HG03045 (cell line): ENCODE measurements at regions not wholly inside any gene's neighbourhood (a gene's known extent, or its start where the extent isn't known, plus 50 kb on each side); places are given as distances from the start of the nearest gene placed in this dataset.

ENCODE experiments used
- ATAC-seq: cut with Tn5 transposase; IDR thresholded peaks from one replicate; pipeline ENCODE4 v1.9.1; 2021; ENCODE audit warnings: mild to moderate bottlenecking, moderate library complexity; ENCODE audit not compliant: unreplicated experiment

DNA sequence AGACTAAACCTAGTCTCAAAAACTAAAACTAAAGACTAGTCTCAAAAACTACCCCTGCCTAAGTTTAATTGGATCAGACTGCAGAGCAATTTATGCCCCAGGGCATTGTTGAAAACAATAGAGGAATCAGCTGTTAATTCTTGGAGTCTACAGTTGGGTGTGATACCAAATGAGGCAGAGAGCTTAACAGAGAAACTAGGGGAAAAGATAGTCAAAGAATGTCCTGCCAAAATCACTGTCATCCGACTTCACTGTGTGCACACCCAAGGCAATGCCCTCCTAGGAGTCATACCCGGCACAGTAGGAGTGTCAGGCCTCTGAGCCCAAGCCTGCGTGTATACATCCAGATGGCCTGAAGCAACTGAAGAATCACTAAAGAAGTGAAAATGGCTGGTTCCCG is 90.5 kb upstream of the TOMM7 start:
- ATAC-seq = no peak

DNA sequence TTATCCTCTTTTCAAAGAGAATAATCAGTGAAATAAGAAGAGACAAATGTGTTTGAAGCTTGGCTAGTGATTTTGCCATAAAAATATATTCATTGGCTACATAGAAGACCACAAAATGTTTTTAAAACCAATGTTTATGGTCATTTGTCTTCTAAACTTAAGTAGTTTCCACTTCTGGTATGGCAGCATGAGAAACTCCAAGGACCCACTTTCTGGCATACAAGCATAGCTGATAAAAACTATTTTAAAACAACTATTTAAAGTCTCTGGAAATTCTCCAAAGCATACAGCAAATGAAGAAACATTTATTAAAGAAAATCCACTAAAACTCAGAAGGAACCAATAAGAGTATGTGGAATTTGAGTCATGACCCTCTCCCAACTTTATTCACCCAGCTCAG is 89.2 kb upstream of the TOMM7 start:
- ATAC-seq = no peak

DNA sequence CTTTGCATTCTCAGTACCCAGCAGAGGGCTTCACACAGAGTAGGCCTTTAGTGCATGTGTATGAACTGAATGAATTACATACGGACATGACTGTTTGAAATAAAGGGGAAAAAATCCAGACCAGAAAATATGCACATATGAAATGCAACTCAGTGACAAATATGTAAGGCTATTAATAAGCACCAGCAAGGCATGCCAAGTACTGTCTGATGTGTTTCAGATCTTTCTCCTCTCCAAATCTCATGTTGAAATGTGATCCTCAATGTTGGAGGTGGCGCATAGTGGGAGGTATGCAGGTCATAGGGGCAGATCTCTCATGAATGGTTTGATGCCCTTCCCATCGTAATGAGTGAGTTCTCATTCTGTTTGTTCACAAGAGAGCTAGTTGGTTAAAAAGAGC is 87.3 kb upstream of the TOMM7 start:
- ATAC-seq = no peak

DNA sequence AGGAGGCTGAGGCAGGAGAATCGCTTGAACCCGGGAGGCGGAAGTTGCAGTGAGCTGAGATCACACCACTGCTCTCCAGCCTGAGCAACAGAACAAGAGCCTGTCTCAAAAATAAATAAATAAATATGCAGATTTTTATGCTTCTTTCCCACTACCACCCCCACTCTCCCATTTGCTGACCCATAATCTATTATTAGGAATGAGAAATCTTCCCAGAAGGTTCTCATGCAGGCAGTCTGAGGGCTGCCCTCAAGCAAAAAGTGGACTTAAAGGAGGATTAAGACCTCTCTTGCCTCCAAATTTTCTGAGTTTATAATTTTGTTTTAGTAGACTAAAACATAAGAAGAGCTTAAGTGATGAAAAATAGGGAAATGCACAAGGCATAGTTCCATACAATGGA is 85.2 kb upstream of the TOMM7 start:
- ATAC-seq = no peak

DNA sequence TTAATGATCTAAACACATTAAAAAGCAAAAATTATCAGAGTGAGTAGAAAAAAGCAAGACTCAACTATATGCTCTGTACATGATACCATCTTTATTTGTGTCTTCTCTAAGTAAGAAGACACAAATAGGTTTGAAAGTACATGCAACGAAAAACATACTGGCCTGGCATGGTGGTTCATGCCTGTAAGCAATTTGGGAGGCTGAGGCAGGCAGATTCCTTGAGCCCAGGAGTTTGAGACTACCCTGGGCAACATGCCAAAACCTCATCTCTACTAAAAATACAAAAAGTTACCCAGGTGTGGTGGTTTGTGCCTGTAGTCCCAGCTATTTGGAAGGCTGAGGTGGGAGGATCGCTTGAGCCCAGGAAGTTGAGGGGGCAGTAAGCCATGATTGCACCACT is 78.1 kb upstream of the TOMM7 start:
- no peak for ATAC-seq

DNA sequence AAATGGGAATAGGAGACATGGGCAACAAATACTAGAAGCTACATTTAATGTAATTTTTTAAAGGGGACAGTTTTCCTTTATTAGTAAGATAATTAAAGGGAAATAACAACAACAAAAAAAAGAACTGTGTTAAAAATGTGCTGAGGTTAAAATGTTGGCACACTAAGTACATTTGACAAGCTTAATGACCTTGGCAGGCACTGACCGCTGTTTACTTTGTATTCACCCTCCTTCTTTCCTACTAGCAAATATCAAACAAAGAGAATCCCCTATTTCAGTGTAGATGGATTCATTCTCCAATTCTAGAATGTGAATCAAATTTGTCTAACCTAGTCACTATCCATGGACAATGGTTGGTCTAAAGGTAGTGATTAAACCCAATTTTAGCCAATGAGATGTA is 77.5 kb upstream of the TOMM7 start:
- no peak for ATAC-seq

DNA sequence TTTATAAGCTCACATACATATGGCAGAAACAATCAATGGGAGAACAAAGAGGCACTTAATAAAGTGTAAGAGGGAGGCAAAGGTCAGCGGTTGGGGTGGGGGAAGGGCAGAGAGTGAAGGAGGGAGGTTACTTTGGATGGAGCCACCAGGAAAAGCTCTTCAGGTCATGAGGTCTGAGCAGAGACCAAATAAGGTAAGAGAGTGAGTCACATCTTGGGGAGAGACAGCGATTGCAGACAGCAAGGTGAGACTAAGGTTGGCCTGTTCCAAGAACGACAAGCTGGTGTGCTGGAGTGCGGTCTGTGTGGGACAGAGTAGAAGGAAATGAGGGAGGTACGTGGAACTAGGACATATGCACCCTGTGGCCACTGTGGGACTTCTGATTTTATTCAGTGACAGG is 74.3 kb upstream of the TOMM7 start:
- ATAC-seq = no peak

DNA sequence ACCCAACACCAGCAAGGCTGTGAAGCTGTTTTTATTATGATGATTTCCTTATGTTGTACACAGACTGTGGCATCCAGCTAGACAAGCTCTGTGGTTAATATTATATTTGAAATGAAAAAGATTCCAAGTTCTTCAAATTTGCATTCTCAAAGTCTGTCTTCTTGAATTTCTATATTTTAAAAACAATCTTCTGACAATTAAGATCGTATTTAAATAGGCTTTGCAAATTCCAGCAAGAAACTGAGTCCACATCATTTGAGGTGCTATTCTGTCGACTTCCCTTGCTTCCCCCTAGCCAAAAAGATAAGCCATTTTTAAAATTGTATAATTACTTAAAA is 73.1 kb upstream of the TOMM7 start:
- no peak for ATAC-seq

DNA sequence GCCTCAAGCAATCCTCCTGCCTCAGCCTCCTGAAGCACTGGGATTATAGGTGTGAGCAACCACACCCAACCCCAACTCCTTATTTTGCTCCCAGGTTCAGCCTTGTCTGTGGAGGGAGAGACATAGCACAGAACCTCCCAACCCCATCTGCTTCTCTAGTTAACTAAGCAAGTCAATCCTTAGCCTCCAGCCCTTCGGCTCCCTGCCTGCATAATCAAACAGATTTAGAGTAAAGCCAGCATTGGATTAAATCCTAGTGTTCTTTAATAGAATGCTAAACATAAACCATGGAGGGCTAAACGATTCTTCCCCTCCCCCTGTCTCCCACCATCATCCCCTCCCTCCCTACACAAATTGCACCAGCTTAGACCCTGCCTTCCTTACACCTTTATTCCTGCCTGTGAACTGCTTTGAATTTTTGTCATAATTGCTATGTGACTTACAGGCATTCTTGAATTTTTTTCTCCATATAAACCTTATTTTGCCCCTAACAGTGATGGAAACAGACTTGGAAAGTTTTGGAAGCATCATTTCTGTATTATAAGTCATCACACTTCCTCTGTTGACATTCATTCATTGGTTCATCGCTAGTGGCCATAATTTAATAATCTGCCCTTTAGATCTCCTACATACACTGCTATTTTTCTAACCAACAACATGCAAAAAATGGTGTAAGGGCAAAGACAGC is 72.6 kb upstream of the TOMM7 start:
- ATAC-seq = no peak

DNA sequence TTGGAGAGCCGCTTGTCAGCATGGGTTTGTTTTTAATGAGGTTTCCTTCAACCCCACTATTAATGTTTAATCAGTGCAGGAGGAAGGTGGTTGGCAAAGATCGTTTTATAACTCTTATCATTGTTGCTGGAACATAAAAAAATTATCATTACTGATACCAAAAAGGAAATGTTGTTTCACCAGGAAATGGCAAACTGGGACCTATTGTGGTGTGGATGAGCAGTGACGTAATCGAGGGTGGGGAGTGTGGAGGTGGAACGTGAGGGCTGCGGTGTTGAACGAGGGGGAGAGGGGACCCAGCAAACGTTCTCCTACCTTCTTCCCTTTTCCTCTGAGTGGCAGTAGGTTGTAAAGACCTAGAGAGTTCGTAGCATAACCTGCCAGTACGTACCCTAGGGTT is 71.9 kb upstream of the TOMM7 start:
- ATAC-seq = no peak

DNA sequence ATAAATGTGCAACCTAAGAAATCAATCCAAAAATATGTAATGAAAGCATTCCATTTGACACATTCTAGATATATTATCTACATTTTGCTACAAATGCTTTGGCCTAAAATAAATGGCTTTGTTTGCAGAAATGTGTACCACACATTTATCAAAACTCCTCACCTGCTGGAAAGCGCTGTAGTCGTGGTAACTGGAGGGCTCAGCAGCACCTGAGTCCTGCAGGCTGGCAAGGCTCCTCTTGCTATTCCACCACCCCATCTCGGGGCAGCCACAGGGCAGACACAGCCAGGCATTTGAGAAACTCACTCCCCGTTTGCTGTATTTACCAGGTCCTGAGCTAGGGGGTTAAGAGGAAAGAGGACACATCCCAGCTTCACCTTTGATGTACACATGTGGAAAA is 68.1 kb upstream of the TOMM7 start:
- no peak for ATAC-seq

DNA sequence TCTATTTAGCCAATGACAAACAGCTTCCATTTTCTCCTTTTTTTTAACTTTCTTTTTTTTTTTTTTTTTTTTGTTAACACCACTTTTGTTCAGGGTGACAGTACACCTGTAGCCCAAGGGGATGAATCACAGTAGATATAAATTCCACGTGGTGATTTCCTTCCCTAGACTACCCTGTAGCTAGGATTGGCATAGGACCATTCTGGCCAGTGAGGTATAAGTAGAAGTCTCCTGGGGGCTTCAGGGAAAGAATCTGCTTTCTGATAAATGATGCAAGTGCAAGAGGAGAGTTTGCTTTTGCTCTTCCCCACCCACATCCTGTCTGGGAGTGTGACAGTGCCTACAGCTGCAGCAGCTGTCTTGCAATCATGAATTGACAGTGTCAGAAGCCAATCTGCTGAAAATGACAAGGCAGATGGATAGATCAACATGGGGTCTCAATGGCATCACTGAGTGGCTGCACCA is 63.2 kb upstream of the TOMM7 start:
- peak; percentile 83 for ATAC-seq

DNA sequence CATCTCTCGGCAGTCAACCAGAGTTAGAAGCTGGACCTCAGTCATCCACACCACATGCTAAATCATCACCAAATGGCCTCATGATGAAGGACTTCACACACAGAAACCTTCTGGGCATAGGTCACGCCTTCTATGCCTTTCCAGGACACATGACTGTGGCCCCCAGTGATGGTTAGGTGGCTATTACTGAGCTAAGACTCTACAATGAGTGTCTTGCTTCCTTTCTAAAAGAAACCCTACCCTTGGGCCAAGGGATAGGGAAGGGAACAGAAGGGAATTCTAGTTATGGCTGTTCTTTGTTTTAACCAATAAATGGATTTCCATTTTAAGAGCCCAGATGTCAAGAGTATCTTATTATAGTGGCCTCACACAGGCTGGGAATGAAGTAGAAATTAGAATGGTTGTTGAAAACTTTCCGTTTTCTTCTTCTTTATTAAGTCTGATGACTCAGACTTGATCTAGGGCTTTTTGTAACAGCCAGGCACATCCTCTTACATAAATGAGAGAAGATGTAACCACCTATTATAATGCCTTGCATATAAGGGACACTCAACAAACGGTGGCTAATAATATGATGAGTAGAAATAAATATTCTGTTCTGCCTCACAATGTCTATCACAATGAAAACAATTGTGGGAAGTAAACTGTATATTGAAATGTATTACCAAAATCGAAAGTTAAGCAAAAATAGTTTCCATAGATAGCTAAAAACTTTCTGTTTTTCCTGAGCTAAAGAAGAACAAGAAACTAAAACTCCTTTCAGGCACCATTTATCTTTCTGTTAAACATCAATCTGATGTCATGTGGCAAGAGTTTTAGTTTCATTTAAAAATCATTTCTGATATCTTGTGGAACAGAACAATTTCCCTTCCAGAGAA is 62.5 kb upstream of the TOMM7 start:
- ATAC-seq = peak; percentile 49

DNA sequence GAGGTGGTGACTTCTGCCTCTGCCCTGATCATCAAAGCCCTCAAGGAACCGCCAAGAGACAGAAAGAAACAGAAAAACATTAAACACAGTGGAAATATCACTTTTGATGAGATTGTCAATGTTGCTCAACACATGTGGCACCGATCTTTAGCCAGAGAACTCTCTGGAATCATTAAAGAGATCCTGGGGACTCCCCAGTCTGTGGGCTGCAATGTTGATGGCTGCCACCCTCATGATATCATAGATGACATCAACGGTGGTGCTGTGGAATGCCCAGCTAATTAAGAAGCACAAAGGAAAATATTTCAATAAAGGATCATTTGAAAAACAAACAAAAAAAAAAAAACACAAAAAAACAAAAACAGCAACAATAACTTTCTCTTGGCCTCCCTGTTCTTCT is 59.5 kb upstream of the TOMM7 start:
- ATAC-seq = no peak

DNA sequence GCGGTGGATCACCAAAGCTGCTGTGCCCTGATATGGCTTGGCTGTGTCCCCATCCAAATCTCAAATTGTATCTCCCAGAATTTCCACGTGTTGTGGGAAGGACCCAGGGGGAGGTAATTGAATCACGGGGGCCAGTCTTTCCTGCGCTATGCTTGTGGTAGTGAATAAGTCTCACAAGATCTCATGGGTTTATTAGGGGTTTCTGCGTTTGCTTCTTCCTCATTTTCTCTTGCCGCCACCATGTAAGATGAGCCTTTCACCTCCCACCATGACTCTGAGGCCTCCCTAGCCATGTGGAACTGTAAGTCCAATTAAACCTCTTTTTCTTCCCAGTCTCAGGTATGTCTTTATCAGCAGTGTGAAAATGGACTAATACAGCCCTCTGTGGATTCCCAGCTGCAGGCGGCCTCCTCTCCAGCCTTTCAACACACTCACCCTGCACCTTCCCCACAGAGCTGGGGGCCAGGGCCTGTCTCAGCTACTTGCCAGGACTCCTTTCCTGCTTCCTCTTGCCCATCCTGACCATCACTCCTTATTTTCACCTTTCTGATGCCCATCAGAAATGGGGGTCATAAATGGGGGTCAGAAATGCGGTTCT is 57.2 kb upstream of the TOMM7 start:
- no peak for ATAC-seq

DNA sequence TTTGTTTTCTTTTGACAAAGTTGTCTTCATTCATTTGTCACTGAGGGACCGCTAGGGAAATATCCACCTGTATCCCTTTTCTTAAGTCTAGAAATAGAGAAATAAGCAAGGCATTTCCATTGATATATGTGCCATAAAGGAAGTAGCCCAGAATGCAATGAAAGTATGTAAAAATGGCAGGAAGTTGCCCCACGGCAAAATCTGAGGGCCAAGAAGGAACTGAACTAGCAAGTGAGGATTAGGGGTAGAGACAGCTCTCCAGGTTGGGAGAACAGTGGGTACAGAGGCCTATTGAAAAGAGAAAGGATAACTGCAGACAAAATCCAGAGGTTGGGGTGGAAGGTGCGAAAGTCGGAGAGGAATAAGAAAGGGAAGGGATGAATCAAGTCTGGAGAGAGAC is 56.6 kb upstream of the TOMM7 start:
- no peak for ATAC-seq

DNA sequence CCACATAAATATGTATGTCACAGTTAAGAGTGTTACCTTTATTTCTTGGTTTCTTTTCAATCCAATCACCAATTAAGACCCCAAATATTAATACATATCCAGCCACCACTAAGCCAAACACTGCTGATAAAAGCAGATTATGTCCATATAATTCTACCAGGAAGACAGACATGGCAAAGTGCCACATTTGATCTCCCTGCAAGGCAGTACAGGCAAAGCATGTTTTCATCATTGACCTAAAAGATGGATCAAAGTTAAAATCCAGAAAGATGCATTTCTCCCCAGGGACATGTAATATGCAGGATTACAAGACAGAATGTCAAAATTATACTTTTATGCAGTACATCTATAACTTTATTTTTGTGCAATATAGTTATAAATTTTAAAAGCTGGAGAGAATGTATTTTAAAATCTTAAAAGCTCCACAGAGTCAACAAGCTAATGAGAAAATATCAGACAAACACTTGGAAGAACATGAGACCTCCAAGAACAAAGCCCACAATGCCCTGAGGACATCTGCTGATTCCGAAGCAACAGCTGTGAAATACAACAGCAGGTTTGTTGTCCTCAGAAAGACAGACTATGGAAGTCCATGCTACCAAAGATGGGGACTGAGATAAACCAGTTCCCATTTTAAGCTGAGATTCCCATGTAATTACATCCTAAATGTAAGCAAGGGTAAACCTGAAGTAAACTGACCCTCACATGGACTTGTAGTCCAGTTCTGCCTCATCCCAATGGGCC is 54.5 kb upstream of the TOMM7 start:
- ATAC-seq = no peak

DNA sequence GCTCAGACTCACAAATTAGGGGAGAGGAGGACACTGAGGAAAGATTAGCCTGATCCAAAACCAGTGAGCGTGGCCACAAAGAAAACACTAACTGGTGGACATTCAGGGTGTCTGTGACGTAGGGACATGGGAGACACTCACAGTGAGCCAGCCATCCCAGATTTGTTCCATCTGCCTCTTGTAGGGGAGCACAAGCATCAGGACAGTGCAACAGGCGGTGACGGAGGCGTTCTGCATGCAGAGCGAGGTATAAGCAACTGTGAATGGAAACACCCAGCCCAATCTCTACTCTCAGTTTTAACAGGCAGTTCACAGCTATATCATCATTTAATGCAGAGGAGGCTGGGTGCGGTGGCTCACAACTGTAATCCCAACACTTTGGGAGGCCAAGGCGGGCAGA is 52.8 kb upstream of the TOMM7 start:
- no peak for ATAC-seq

DNA sequence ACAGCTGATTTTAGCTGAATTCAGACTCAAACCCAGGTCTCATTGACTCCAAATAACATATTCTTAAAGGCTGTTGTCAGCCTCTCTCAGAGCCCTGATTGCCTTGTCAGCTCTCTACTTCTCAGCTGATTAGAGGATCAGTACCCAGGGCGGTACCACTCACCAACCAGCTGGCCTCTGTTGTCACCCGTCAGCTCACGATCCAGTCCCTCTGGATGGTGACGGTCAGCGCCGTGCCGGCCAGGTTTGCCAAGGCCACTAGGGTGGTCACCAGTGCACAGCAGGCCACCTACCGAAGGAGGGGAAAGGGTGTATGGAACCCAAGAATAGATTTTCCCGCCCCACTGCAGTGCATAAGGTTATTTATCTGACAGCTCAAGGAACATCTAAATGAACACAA is 52.3 kb upstream of the TOMM7 start:
- ATAC-seq = no peak
